Choroid plexus epithelial cell (primary cell): ENCODE measurements at regions not wholly inside any gene's neighbourhood (a gene's known extent, or its start where the extent isn't known, plus 50 kb on each side); places are given as distances from the start of the nearest gene placed in this dataset.

Experiments used
- DNase-seq: peaks from one replicate; pipeline ENCODE4 v3.0.0-alpha.2; 2010; ENCODE audit warnings: low read depth
- H3K4me3 ChIP-seq: 2 replicates; pipeline ENCODE4 v1.5.1; 2011; ENCODE audit warnings: low read depth, mild to moderate bottlenecking, control low read depth, low read length, moderate library complexity
- TF ChIP-seq, protein P1 (sequence below): conservative IDR thresholded peaks from 2 replicates; pipeline ENCODE4 v1.5.1; 2011; ENCODE audit warnings: low read depth, mild to moderate bottlenecking, control low read depth, inconsistent platforms, low read length, moderate library complexity

DNA sequence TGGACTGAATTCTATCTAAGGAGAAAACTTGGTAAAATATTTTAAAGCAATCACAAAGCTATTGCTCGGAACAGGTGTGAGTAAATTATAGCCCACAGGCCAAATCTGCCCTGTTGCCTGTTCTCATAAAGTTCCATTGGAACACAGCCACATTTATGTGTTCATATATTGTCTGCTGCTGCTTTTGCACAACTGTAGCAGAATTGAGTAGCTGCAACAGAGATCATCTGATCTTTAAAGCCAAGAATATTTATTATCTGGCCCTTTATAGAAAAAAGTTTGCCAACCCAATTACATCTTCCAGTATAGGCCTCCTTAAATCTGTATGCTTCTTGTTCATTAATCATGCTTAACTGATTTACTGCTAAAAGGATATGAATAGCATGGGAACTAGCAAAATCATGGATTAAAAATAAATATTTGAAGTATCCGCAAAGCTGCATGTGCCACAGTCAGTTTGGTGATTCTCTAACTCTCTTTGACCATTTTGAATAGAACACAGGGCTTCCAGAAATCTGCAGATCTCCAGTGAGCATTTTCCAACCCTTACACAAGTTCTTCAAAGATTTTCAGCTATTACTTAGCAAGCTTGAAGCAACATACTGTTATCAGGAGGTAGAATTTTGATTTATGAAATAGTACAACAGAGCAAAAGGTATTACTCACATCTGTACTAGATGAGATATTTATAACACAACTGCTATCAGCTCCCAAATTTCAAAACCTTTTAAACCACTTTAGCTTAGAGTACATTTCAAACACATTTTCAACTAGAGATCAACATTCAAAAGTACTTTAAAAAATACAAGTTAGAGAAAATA, 312.6 kb upstream of the ID4 start:
- no peak overlapping the region for H3K4me3 ChIP-seq
- DNase-seq: no peak
- TF ChIP-seq, protein P1, sequence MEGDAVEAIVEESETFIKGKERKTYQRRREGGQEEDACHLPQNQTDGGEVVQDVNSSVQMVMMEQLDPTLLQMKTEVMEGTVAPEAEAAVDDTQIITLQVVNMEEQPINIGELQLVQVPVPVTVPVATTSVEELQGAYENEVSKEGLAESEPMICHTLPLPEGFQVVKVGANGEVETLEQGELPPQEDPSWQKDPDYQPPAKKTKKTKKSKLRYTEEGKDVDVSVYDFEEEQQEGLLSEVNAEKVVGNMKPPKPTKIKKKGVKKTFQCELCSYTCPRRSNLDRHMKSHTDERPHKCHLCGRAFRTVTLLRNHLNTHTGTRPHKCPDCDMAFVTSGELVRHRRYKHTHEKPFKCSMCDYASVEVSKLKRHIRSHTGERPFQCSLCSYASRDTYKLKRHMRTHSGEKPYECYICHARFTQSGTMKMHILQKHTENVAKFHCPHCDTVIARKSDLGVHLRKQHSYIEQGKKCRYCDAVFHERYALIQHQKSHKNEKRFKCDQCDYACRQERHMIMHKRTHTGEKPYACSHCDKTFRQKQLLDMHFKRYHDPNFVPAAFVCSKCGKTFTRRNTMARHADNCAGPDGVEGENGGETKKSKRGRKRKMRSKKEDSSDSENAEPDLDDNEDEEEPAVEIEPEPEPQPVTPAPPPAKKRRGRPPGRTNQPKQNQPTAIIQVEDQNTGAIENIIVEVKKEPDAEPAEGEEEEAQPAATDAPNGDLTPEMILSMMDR: no peak

DNA sequence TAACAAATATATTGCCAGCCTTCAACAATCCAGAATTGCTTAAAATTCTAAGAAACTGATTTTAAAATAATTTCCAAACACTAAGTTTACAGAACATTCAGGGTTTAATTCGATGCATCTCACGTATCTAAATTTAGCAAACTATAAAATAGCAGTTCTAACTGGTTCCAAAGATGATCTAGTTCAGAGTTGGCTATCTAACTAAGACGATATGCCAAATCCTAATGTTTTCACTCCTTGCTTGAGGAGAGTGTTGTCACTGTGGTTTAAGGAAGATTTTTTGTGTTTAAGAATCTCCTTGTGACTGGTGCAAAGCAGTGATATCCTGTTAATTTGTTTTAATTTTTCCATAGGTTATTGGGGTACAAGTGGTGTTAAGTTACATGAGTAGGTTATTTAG, 311.5 kb upstream of the ID4 start:
- TF ChIP-seq, protein P1: no peak
- no peak for DNase-seq
- H3K4me3 ChIP-seq: no peak overlapping the region

DNA sequence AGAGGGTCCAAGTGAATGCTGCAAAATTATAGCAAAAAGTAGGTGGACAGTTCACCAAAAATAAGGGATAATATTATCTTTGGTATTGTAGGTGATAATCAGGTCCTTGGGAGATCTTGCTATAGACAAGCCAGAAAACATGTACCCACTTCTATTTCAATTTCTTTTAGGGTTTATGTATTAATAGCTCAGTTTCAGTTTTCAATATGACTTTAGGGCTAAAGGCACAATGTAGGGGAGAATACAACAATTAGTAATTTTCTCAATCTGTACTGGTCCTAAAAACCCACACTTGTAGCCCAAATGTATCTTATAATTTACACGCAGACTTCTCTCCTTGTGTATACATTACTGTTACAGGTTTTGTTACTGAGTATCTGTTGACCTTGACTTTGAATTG, 307.0 kb upstream of the ID4 start:
- TF ChIP-seq, protein P1: no peak
- no peak for DNase-seq
- no peak overlapping the region for H3K4me3 ChIP-seq

DNA sequence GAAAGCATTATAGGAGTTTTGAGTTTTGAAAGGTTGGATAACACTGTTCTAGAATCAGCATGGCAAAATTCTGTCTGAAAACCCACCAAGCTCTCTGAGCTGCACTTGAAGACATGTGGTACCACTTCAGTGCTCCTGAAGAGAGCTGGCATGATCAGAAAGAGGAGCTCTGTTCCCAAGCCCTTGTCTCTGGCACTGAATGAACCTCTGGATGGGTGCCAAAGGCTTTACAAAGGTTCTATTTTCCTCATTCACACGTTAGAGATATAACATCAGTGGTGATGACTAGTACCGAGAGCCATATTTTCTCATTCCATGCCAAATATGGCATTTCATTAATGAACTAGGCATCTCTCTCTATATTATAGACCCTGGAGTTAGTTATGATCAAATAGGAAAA, 301.8 kb upstream of the ID4 start:
- TF ChIP-seq, protein P1: no peak
- DNase-seq: no peak
- H3K4me3 ChIP-seq: no peak overlapping the region

DNA sequence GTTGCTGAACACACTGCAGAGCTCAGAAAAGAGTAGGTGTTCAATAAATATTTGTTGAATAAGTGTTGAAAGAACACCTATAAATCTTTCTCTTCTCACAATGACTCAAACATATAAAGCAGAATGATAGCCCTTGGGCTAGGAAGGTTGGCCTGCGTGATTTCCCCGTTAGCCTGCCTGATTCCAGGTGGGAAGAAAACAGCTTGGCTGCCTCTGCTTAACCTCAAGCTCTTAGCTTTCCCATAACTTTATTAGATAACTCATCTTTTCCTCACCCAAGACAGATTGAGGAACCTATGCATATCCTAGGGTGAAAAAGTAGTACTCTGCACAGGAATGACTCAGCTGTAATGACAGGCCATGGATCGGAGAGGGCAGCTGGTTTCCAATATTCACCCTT, 300.3 kb upstream of the ID4 start:
- no peak for DNase-seq
- TF ChIP-seq, protein P1: no peak
- H3K4me3 ChIP-seq: no peak overlapping the region

DNA sequence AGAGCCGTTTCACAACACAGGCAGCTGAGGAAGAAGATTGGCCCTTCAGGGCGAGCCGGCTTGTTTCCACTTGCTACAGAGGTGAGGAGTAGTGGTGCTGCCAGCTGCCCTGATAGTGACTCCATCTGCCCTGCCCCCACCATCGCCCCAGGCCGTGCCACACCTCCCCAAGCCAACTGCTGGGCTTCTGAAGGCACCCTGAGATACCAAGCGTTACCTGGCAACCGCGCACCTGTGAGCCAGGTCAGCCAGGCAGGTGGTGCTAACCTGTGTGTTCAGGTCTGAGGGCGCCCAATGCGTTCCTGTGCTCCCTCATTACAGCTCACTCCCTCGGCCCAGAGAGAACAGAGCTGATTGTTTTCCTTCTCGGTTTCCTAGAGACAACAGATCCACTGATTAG, 299.1 kb upstream of the ID4 start:
- TF ChIP-seq, protein P1: no peak
- H3K4me3 ChIP-seq: no peak overlapping the region

DNA sequence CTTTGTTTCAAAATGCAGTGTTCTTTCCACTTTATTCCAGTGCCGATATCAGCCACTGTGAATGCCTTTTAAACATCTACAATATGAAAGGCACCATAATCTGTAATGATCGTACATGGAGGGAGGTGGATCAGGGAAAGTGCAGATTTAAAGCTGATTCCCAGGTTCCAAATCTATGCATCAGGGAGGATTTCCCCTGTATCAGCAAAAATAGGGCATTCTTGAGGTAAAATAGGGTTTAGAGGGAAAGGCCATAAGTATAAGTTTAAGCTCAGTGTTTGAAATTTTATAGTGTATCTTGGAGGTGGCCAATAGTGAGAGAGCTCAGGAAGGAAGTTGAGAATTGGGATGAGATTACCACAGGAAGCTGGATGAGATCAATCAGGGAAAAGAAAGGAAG, 289.7 kb upstream of the ID4 start:
- TF ChIP-seq, protein P1: no peak
- H3K4me3 ChIP-seq: no peak overlapping the region
- DNase-seq: no peak

More for the DNA sequence above, 299.1 kb upstream of the ID4 start:
- no peak for DNase-seq
